PC-9 (cell line): ENCODE measurements at regions not wholly inside any gene's neighbourhood (a gene's known extent, or its start where the extent isn't known, plus 50 kb on each side); places are given as distances from the start of the nearest gene placed in this dataset.
A peak's percentile ranks its signal among the peaks of the same experiment; 100 is the strongest.

ENCODE experiments used
- CTCF ChIP-seq: fragments of 200-600 bp; sonication (generic); conservative IDR thresholded peaks from 2 replicates; pipeline ENCODE4 v1.6.1; 2017; ENCODE audit warnings: mixed run types, antibody characterized with exemption, mild to moderate bottlenecking, moderate library complexity
- EZH2 ChIP-seq: fragments of 200-600 bp; sonication (generic); IDR thresholded peaks from 2 replicates; pipeline ENCODE4 v1.8.0; 2017; ENCODE audit warnings: antibody characterized with exemption, low read depth

- TF ChIP-seq EZH2 (no peak), CTCF (peak; percentile 60)
These were observed 293.5 kb downstream of the SLC6A15 start for GRCh38 chr12:84619053-84619571.
